ENCODE measurements at regions not wholly inside any gene's neighbourhood (a gene's known extent, or its start where the extent isn't known, plus 50 kb on each side); places are given as distances from the start of the nearest gene placed in this dataset.

DNA sequence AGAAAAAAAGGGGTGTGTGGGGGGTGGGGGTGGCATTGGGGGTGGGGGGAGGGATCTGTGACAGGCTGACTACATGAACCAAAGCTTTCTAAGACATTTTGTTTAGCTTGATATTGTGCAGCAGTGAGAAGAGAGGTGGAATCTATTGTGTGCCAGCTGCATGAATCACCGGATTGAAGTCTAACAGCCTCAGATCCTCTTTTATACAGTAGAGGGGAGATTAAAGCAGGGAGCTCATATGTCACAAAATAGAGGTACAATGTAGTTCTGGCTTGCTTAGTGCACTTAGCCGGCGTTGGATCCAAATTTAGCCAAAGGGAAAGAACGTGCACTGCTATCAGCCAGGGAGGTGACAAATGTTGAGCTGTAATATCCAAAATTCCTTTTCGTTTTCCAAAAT, 404.2 kb upstream of the CITED2 start:
- no peak for DNase-seq

DNA sequence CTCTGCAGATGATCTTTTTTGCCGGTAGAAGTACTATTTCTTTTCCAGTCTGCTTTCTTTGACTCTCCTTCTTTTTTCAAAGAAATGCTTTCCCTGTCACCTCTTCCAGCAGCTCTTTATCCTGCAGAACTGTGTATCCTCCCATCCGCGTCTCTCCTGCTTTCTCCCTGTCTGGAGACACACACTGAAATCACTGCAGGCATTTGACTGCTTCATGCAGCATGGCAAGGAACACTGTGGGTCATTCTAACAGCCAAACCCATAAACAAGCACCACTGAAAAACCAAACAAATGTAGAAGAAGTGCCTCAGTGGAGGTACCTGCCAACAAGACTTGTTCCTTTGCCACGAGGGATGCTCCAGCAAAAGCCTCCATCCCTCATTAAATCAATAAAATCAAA, 403.7 kb upstream of the CITED2 start:
- DNase-seq = no peak

DNA sequence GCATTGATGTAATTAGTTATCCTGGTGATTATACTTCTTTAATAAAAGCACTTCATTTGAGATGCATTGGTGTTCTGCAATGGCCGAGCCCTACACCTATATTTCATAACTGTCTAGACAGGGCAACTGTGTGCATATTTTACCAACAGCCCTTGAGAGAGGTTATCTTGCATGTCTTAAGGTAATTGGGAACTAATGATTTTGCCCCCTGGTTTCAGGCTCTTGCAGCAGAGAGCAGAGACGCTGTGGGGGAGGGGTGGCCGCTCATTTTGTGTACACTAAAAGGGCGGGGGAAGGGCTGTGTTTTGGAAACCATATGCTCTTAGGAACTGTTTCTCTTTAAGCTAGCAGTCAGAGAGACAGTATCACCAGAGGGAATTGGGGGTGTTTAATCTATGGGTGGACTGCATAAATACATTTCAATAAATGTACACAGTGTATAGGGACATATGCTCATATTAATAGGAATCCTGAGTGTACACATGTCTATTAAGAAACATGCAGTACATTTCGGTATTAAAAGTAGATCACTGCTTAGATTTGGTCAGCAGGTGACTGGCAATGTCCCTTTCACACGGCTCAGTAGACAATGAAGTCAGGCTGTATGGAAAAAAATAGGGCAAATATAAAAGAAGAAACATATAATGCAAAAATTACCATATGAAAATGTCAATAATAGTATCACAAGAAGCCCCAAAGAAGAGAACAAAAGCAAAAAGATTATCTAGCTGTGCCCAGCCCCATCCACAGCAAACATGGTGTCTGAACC, 402.9 kb upstream of the CITED2 start:
- DNase-seq = no peak

DNA sequence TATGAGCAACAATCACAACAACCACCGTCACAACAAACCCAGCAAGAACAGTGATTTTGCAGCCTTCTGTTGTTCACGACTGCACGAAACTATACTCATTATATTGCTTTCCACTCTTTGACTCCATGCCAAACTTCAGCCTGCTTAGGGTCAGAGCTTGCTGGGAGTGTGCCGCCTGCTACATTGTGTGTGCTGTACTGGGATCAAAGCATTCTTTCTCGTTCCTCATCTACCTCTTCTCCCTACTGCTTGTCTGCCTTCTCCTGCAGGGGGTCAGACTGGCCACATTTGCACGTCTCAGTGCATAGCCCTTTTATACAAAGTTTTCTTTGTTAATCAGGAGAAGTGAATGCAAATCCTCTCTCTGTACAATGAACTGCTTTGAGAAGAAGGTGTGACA, 401.6 kb upstream of the CITED2 start:
- DNase-seq = no peak

DNA sequence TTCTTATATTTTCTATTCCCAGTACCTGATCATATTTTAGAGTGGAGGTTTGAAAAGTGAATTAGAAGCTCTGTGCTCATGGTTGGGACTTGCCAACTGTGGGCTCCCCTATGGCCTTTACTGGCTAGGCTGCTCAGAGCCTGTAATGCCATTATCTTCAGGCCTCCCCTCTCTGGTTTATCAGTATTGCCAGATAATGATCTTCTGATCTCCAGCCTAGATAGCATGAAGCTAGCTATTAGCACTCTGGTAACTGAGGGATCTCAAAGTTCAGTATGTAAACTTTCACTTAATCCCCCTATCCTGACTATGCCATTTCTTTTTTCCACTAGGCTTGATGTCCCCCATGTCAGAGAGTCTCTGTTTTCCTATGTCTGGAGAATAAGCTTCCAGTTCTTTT, 393.7 kb upstream of the CITED2 start:
- no peak for DNase-seq

DNA sequence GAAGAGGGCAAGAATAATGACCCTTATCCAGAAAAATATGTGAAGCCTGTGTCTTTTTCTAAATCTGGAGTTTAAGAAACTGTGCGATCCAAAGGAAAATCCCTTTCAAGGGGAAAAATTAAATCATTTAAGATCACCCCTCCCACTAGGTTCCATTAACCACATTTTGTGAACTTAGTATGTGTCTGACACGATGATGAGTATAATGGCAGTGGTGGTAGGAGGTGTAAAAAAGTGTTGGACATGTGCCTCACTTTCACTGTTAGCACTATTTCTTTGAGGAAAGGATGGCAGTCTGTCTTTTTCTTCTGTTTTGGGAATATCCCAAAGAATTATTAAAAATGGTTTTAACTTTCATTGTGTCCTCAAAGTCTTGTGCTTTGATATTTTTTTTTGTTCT, 392.3 kb upstream of the CITED2 start:
- no peak for DNase-seq

DNA sequence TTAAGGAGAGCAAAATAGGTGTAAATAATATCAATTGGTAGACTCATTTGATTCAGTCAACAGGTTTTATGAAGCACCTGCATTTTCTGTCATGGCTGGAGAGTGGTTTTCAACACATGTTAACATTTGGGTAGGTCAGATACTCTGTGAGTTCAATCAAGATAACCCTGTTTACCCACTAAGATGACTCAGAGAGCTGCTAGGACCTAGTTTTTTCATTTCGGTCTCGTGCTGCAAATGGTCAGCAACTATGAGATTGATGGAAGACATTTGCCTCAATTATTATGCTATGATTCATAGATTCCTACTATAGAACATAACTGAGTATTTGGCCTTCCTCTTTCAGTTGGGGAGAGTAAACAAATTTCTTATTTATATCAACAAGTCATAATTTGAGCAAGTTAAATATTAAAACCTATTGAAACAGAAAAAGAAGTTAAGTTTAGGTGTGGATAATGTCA, 391.4 kb upstream of the CITED2 start:
- DNase-seq = no peak

DNA sequence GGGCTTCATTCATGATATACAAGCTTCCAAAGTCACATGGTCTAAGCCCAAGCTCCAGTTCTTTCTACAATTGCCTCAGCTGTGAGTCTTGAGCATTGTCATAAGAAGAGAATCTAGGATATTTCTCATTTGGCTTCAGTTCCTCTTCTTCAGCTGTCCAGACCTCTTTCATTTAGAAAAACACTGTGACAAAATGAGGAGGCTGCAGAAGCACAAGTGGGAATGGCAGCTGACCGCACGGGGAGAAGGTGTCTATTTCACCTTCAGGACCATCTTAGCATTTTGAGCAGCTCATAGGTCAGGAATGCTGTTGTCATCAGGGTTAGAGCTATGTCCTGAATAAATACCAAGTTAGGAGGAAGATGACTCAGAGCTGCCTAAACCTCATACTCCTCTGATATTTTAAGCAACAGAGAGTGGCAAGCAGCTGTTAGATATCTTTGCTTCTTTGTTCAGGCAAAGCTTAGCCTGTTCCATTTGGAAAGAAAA, 390.1 kb upstream of the CITED2 start:
- DNase-seq = no peak

DNA sequence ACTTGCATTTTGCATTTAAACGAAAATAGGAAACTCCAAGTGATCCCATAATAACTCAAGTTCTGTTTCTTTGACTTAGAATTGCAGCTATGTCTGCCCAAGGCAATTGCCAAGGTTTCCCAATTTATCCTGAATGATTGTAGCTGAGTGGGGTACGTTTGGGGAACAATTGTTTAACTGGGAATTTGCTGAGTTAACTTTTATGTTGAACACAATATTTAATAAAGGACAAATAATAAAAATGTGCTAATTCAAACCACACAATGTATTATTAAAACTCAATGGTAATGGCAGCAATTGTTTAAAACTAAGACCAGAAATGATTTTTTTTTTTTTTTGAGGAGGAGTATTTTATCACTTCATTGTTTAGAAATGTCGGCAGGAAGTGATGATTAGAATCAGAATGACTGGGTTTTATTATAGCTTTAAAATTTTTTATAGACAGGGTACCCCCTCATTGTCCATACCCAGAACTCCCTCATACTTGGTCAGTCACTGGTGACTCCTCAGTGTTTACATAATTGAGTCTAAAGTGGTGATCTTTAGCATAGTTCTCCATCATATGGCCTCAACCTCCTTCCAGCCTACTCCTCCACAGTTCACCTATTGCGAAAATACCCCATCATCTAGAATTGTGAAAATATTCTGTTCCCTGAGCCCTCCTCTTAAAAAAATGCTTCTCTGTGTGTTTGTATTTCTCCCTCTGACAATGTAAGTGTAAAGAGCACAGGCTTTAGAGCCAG, 389.2 kb upstream of the CITED2 start:
- no peak for DNase-seq

DNA sequence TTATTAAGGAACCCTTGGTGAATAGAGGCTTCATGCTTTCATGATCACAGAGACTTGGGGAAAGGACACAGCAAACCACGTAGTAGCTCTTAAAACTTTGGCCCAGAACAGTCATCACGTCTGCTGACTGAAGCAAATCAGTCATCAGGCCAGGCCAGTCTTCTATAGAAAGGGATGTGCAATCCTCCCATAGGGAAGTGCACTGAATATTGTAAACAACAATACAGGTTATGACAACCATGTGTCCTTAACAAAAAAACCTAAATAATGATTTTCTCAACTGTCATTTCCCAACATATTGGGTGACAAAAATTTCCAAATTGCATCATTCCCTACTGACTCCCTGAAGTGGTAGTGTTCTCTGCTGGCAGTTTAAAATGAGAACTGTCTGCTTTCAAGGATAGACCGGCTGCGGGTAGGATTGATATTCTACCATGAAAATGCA, 388.2 kb upstream of the CITED2 start:
- DNase-seq = no peak

DNA sequence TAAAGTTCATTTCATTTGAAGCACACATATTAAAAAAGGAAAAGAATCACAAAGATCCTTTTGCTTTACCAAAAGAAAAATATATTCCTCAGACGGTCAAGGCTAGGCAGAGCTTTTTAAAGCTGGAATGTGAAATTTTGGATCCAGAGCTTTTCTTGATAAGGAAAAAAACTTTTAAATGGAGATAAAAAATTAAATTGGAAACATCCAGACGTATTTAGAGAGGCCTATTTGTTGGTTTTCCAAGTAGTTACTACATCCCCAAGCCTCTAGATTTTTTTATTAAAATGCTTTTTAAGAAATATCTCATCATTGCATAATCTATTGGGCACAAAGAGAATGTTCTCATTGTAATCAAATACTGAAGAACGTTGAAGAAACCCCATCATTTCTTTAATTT, 385.7 kb upstream of the CITED2 start:
- no peak for DNase-seq

DNA sequence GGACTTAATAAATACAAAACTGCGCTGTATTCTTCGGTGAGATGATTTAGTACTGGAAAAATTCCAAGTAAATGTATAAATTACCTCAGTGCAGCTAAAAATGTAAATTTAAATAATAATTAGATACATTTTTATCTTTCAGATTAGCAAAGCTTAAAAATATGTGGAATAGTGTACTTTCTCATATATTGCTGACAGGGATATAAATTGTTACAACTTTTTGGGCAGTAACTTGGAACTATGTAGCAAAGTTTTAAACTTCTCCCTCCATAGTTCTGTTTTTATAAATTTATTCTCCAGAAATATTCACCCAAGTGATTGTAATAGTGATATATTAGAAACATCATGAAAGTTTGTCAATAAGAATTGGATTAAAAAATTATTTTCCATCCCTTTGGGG, 384.6 kb upstream of the CITED2 start:
- DNase-seq = no peak

DNA sequence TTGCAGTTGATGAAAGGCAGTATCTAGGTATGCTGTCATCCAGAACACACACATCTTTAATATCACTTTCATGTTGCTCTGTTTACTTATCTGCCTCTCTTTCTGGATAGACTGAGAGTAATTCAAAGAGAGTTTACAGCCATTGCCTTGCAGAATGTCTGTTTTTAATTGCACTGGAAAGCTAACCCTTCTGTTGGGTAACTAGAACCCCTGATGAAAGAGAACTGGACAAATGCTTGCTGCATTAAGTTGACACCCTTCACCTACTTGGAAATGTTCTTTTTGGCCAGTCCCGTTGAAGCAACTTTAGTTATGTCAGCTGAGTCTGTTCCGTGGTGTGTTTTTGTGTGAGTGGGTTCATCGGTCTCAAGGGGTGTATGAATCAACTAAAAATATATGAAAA, 383.8 kb upstream of the CITED2 start:
- no peak for DNase-seq

DNA sequence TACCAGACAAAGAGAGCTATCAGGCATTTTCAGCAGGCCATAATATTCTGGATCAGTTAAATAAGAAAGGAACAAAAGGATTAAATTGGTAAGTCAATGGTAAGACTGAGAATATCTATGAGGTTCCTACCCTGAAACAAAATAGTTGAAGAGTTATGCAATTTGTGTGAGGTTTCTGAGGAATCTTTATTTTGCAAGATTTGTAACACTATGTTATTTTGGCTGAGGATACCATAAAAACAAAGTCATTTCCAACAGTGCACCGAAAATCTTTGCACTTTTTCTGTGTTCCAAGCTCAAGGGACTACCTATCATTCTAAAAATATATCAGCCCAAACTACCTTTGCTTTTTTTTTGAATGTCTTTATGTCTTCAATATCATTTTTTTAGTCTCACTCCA, 383.3 kb upstream of the CITED2 start:
- DNase-seq = no peak

DNA sequence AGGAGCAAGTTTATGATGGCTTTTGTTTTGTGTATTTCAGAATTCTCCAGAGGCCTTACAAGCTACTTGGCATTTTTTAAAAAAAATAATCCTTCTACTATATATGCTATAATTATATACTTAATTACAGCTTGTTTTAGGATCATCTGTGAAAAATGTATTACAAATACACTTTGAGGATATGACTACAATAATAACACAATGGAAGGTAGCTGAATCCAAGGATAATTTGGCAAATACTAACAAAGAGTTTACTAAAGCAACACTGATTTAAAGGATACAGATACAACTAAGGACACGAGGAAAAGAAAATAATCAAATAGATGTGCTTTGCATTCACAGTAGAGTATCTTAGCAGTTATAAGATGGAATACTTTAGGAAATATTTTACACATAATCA, 381.9 kb upstream of the CITED2 start:
- DNase-seq = no peak

DNA sequence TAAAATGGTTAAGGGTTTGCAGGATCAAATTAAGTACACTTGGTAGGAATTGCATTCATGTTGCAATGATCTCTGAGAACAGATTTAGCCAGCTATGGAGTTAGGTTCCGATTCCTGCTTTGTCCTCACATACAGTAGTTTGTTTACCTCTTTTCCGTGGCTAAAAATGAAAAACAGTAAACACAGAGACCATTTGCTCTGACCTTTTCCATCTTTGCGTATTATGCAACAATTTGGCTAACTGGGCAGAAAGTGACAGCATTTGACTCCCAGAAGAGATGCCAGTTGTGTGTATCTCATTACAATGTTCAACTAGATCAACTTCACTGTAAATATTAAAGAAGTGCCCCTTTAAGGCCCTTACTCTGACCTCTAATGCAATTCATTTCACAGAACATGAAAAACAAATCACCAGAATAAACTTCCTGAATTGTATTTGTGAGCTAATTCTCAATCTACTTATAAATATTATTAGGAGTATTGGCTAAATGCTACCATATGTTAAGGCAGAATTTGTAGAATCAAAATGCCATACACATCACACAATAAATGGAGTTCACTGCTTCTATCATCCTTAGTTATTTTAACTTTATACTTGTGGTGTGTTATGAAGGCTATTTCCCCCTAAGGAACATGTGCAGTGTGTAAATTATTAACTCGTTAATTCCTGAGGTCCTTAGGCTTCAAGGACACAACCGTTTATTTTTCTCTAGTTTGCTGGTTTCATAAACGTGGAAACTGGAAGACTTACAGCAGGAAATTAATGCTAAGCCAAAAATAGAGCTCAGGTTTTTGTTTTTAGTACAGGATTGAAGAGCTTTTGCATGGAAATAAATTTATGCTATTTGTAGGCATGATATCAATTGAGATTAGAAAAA, 380.7 kb upstream of the CITED2 start:
- DNase-seq = no peak

DNA sequence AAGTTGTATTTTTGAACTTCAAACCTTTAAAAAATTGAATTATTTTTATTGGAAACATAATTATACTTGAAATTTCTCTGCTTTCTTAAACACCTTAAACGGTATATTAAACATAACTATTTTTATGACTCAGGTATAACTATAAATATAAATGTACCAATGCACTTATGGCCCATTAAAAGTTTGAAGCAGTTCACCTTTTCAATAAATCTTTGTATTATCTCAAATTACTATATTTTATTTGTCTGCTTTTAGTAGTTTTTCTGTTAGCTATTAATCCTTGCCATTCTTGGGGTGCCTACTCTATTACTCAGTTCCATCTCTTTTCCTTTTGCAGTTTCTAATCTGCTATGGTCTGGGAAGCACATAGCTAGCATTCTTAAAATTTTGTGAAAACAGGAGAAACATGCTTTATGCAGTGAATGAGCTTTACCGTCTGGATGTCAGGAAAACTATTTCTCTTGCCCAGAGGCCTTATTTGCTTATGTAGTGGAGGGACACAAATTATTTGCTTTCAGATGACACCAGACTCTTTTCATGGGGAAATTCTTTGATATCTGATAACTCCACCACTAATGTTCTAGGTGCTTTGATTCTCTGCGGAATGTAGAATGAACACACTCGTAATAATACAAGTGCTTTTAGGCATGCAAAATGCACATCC, 378.9 kb upstream of the CITED2 start:
- DNase-seq = no peak

DNA sequence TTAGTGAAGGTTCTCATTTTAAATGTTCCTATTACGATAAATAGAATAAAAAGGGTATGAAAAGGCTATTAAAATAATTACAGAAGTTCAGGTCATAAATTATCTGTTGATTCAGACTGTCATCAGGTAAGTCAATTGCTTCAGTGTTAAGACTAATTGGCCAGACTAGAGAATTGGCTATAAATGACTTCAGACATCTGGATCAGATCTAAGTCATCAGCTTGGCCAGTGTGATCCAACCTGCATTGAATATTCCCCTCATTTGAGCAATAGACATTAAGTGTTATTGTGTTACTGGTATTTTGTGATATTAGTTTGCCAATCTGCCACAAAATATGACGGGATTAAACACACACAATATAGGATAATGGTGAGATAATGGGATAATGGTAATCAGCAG, 377.6 kb upstream of the CITED2 start:
- DNase-seq = no peak

DNA sequence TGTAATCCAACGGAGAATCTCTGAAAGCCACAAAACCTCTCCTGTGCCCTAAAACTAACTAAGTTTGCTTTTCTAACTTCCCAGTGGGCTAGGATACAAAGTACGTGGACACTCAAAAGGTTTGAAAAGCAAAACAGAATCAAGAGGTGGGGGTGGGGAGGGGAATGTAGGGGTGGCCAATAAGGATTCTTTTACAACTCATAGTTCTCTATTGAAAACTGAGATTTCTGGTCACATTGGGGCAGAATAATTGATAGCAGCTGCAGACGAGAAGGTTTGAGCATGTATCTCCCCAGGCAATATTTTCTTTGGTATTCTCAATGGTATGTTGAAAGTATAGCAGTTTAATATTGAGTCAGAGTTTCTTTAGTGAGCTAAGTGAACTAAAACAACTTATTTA, 376.7 kb upstream of the CITED2 start:
- no peak for DNase-seq

DNA sequence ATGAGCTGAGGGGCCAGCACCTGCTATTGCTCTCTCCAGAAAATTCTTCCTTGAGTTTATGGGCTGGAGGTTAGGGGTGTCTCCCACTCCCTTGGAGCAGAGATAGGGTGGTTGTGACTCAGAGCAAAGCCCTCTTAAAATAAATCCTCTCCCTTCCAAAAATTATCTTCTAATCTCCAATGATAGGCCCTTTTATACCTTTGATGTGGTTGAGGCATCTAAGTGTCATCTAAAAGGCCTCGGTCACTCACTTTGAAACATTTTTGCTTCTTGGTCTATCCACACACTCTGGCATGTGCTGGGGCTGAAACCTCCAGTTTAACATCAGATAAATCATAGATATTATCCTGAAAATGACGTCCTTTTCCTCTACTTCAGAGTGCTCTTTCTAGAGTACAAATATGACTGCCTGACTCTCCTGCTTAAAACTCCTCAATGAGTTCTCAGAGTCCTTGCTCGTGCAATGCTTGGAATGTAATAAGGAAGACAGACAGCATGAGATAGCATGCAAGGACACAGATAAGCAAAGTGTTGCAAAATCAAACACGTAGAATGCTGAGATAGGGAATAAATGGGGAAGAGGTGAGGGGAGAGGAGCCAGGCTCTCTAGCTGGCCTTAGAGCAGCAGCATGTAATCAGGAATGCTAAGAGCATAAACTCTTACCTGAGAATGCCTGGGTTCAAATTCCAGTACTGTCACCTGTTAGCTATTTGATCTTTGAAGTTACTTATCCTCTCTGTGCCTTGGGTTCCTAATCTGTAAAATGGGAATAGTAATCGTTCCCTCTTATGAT, 374.1 kb upstream of the CITED2 start:
- DNase-seq = no peak

DNA sequence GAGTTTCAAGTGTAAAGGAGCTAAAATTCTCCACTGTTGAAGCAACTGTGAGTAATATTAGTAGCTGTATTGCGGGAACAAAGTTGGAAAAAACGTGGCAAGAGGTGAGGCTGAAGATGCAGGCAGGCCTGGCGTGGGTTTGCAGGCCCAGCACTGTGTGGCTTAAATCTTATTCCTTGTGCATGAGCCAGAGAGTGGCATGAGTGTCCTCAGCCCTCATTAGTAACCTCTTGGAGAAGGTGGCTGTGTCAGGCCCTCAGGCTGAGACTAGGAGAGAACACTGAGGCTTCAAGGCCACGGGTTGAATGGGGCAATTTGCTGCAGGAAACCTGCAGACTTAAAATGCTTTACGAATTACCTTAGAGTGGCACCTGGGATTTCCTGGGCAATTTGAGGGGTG, 372.7 kb upstream of the CITED2 start:
- no peak for DNase-seq

DNA sequence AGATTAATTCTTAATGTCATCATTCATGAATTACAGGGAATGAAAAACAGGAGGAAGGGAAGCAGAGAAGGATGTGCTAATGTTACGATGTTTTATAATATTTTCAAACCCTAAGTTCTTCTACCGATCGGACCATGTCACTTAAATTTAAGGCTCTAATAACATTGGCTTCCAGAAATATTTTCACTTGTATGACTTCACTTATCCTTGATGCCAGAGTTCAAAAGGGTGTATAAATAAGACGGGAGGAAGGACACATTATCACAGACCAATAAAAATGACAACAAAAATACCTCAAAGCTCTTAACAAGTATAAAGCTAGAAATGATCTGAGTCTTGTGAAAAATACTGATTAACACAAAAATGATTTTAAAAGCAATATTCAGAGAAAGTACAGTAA, 370.4 kb upstream of the CITED2 start:
- DNase-seq = no peak
